Activated CD4-positive, alpha-beta memory T cell treated with anti-CD3 and anti-CD28 coated beads, Interleukin-2, amount 10 ng/mL, durations not matched to agents 7 days and 5 days (primary cell): ENCODE measurements at regions not wholly inside any gene's neighbourhood (a gene's known extent, or its start where the extent isn't known, plus 50 kb on each side); places are given as distances from the start of the nearest gene placed in this dataset.
"Not testable (repeated sequence)": the region's sequence is repeated elsewhere in the genome, so short reads cannot be mapped to it uniquely, and the experiment has no call there.

Experiments
- CTCF ChIA-PET: fragments of 350-600 bp; sonication (Branson Sonifier 250); formaldehyde crosslinking; loops from one replicate; lab custom pipeline; 2021; ENCODE audit warnings: antibody characterized with exemption, inconsistent platforms; lab: Charles Lee
- POLR2A ChIA-PET: fragments of 350-600 bp; sonication (Branson Sonifier 250); formaldehyde crosslinking; loops from one replicate; lab custom pipeline; 2021; ENCODE audit warnings: antibody characterized with exemption; lab: Charles Lee
- DNase-seq: peaks from one replicate; pipeline ENCODE4 v3.0.0-alpha.2; 2020
- H3K27ac Mint-ChIP-seq: one replicate; pipeline ENCODE4 v1.8.0; 2021; ENCODE audit warnings: mild to moderate bottlenecking, mixed read lengths
- H3K27me3 Mint-ChIP-seq: one replicate; pipeline ENCODE4 v1.8.0; 2021; ENCODE audit warnings: mixed read lengths
- H3K36me3 Mint-ChIP-seq: one replicate; pipeline ENCODE4 v1.8.0; 2021; ENCODE audit warnings: low read depth, mixed read lengths
- H3K4me1 Mint-ChIP-seq: one replicate; pipeline ENCODE4 v1.8.0; 2021; ENCODE audit warnings: mixed read lengths
- H3K4me3 Mint-ChIP-seq: one replicate; pipeline ENCODE4 v1.8.0; 2021; ENCODE audit warnings: mild to moderate bottlenecking, mixed read lengths
- H3K9me3 Mint-ChIP-seq: one replicate; pipeline ENCODE4 v1.8.0; 2021; ENCODE audit warnings: mixed read lengths

DNA sequence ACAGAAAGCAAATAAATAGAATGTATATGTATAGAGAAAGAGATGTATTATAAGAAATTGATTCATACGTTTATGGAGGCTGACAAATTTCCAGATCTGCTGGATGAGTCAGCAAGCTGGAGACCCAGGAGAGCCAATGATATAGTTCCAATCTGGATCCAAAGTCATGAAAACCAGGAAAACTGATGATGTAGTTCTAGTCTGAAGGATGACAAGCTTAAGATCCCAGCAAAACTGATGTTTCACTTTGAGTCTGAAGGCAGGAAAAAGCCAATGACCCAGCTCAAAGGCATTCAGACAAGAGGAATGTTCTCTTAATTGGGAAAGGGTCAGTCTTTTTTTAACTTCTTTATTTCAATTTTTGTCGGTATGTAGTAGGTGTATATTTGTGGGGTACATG is 102.6 kb downstream of the LHFPL1 start:
- H3K4me1 Mint-ChIP-seq, result no peaks in the 10 kb centered on the region
- CTCF ChIA-PET, result no interaction called here
- H3K9me3 Mint-ChIP-seq, result no peaks in the 10 kb centered on the region
- POLR2A ChIA-PET, result no interaction called here
- no peak overlapping the region for H3K4me3 Mint-ChIP-seq
- no peak for DNase-seq
- no peak overlapping the region for H3K27ac Mint-ChIP-seq
- H3K36me3 Mint-ChIP-seq, result no peaks in the 10 kb centered on the region
- no peaks in the 10 kb centered on the region for H3K27me3 Mint-ChIP-seq

DNA sequence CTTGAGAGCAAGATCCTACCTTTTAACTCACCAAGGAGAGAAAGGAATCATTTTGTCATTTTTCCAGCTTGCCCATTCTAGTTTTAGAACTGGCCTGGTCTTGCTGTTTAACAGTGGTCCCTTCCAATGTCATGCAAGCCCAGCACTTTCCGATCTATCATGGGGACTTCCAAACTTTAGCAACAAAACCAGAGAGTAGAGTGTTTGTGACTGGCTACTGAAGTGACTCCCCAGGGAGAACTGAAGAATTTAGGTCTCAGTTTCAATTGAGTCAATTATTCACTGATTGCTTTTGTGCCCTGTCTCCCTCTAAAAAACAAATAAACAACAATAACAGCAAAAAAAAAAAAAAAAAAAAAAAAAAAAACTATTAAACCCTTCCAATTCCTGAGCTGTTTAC is 108.3 kb downstream of the LHFPL1 start:
- Mint-ChIP-seq H3K27me3 (no peaks in the 10 kb centered on the region), H3K27ac (no peak overlapping the region), H3K36me3 (no peaks in the 10 kb centered on the region), H3K9me3 (no peaks in the 10 kb centered on the region), H3K4me3 (no peak overlapping the region), H3K4me1 (no peaks in the 10 kb centered on the region)
- ChIA-PET POLR2A (no interaction called here), CTCF (no interaction called here)
- DNase-seq, result no peak

GRCh38 chrX:112555831-112556230 is 123.9 kb downstream of the LHFPL1 start:
- Mint-ChIP-seq H3K4me1 (no peaks in the 10 kb centered on the region), H3K9me3 (no peaks in the 10 kb centered on the region), H3K4me3 (no peak overlapping the region), H3K36me3 (no peaks in the 10 kb centered on the region), H3K27me3 (no peaks in the 10 kb centered on the region), H3K27ac (no peak overlapping the region)
- ChIA-PET POLR2A (no interaction called here), CTCF (no interaction called here)
- no peak for DNase-seq

- no peak for DNase-seq
- ChIA-PET CTCF (no interaction called here), POLR2A (no interaction called here)
- H3K27me3 Mint-ChIP-seq, result no peaks in the 10 kb centered on the region
- H3K4me1 Mint-ChIP-seq, result no peaks in the 10 kb centered on the region
- no peak overlapping the region for H3K27ac Mint-ChIP-seq
- H3K9me3 Mint-ChIP-seq, result no peaks in the 10 kb centered on the region
- no peaks in the 10 kb centered on the region for H3K36me3 Mint-ChIP-seq
- no peak overlapping the region for H3K4me3 Mint-ChIP-seq
Measured at GRCh38 chrX:112545051-112545450, 134.7 kb downstream of the LHFPL1 start.

- POLR2A ChIA-PET, result no interaction called here
- no peak overlapping the region for H3K4me3 Mint-ChIP-seq
- DNase-seq, result no peak
- H3K36me3 Mint-ChIP-seq, result no peaks in the 10 kb centered on the region
- no peak overlapping the region for H3K27ac Mint-ChIP-seq
- H3K4me1 Mint-ChIP-seq, result no peaks in the 10 kb centered on the region
- CTCF ChIA-PET, result no interaction called here
- H3K9me3 Mint-ChIP-seq, result no peaks in the 10 kb centered on the region
- no peaks in the 10 kb centered on the region for H3K27me3 Mint-ChIP-seq
Measured at GRCh38 chrX:112536544-112536943, 143.2 kb downstream of the LHFPL1 start.

- H3K4me3 Mint-ChIP-seq, result no peak overlapping the region
- CTCF ChIA-PET, result no interaction called here
- no peaks in the 10 kb centered on the region for H3K27me3 Mint-ChIP-seq
- H3K27ac Mint-ChIP-seq, result no peak overlapping the region
- H3K9me3 Mint-ChIP-seq, result no peaks in the 10 kb centered on the region
- no peaks in the 10 kb centered on the region for H3K4me1 Mint-ChIP-seq
- no peaks in the 10 kb centered on the region for H3K36me3 Mint-ChIP-seq
- POLR2A ChIA-PET, result no interaction called here
- no peak for DNase-seq
Measured at GRCh38 chrX:112527903-112528302, 151.8 kb downstream of the LHFPL1 start.

DNA sequence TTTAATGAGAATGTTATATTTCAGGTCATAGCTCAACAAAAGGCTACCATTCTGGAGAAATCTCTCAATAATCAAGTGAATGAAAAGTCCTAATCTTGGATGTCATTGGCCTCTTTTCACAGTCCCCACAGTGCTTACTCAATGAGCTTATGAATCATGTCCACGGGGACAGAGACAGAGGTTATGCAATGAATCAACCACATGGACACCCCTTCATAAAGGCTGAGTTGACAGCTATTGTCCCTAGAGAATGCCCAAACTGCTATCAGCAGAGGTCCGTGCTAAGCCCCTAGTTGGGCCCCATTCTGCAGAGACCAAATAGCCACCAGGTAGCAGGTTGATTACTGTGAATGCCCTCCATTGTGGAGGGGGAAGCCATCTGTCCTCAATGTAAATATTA is 158.1 kb downstream of the LHFPL1 start:
- Mint-ChIP-seq H3K27ac (no peak overlapping the region), H3K36me3 (no peaks in the 10 kb centered on the region), H3K9me3 (no peaks in the 10 kb centered on the region), H3K4me3 (no peak overlapping the region), H3K27me3 (no peaks in the 10 kb centered on the region), H3K4me1 (no peaks in the 10 kb centered on the region)
- ChIA-PET CTCF (no interaction called here), POLR2A (no interaction called here)
- DNase-seq, result no peak

GRCh38 chrX:112520124-112520523 is 159.6 kb downstream of the LHFPL1 start:
- H3K9me3 Mint-ChIP-seq, result no peaks in the 10 kb centered on the region
- H3K27ac Mint-ChIP-seq, result no peak overlapping the region
- DNase-seq, result no peak
- no peaks in the 10 kb centered on the region for H3K27me3 Mint-ChIP-seq
- H3K4me3 Mint-ChIP-seq, result no peak overlapping the region
- ChIA-PET CTCF (no interaction called here), POLR2A (no interaction called here)
- H3K36me3 Mint-ChIP-seq, result no peaks in the 10 kb centered on the region
- H3K4me1 Mint-ChIP-seq, result no peaks in the 10 kb centered on the region

DNA sequence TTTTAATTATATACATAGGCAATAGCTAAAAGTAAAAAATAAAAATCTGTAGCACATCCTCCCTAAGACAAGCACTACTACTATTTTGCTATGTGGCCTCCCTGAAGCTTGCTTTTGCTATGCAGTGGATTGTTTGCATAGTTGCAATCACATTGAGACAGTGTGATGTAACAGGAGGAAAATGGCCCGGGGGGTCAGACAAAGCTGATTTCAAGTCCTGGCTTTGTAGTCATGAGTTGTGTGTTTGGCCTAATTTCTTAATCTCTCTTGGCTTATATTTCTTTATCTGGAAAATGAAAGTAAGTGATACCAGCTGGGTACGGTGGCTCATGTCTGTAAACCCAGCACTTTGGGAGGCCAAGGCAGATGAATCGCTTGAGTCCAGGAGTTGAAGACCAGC is 166.6 kb downstream of the LHFPL1 start:
- ChIA-PET POLR2A (no interaction called here), CTCF (no interaction called here)
- no peak overlapping the region for H3K4me3 Mint-ChIP-seq
- no peaks in the 10 kb centered on the region for H3K27me3 Mint-ChIP-seq
- no peaks in the 10 kb centered on the region for H3K4me1 Mint-ChIP-seq
- no peak for DNase-seq
- no peaks in the 10 kb centered on the region for H3K36me3 Mint-ChIP-seq
- H3K27ac Mint-ChIP-seq, result no peak overlapping the region
- no peaks in the 10 kb centered on the region for H3K9me3 Mint-ChIP-seq

DNA sequence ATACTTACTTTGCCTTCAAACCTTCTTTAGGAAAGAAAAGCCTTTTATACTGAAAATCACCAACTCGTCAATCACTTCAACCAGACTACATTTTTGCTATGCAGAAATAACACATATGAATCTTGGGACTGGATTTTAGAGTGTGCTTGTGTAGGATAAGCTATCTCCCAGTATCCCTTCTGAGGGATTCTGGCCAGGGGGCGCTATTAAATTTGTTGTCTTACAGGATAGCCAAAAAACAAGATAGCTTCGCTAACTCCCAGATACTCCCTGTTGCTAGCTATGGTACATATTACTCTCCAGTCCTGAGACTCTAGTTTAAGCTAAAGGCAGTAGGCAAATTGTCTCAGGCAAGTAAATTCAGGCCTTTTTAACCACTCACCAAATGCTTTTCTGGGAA is 167.2 kb downstream of the LHFPL1 start:
- Mint-ChIP-seq H3K36me3 (no peaks in the 10 kb centered on the region), H3K4me1 (no peaks in the 10 kb centered on the region), H3K27me3 (no peaks in the 10 kb centered on the region), H3K4me3 (no peak overlapping the region), H3K9me3 (no peaks in the 10 kb centered on the region), H3K27ac (no peak overlapping the region)
- ChIA-PET POLR2A (no interaction called here), CTCF (no interaction called here)
- no peak for DNase-seq

DNA sequence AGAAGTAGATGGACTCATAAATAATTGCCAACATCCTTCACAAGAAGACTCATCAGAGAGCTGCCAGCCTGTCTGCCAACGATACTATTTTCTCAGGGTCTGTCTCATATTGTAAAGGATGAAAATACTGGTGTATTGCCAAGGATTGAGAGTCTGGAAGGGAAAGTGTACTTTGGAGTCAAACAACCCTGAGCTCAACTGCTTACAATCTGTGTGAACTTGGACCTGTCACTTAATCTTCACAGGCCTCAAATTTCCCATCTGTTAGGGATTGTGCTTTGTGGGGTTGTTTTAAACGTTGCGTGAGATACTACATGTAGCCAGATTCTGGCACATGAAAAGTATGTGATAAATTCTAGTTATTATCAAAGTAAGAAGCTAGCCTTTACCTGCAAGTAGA is 169.1 kb downstream of the LHFPL1 start:
- Mint-ChIP-seq H3K9me3 (no peaks in the 10 kb centered on the region), H3K27ac (no peak overlapping the region), H3K4me3 (no peak overlapping the region), H3K4me1 (no peaks in the 10 kb centered on the region), H3K27me3 (no peaks in the 10 kb centered on the region), H3K36me3 (no peaks in the 10 kb centered on the region)
- POLR2A ChIA-PET, result no interaction called here
- DNase-seq, result no peak
- CTCF ChIA-PET, result no interaction called here

GRCh38 chrX:112477653-112478052 is 202.1 kb downstream of the LHFPL1 start:
- no peak for DNase-seq
- Mint-ChIP-seq H3K4me1 (no peaks in the 10 kb centered on the region), H3K27ac (no peak overlapping the region), H3K4me3 (no peak overlapping the region), H3K36me3 (no peaks in the 10 kb centered on the region), H3K27me3 (no peaks in the 10 kb centered on the region), H3K9me3 (no peaks in the 10 kb centered on the region)
- ChIA-PET POLR2A (no interaction called here), CTCF (no interaction called here)

DNA sequence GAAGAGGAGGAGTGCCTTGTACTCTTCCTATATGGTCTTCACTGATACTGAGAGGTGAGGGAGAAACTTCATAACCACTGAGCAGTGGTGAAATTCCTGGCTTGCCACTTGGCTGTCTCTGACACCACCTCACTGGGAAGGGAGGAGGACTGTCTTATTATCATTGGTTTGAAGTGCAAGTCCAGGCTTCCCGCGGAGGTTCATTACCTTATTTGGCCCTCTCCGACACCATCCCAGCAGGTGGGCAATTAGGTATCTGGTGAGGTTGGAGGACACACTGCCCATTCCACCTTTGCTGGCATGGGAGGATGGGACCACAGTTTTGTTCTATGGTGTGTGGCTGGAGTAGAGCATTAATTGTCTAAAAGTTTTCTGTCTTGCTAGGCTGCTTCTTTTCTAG is 206.1 kb downstream of the LHFPL1 start:
- Mint-ChIP-seq H3K36me3 (no peaks in the 10 kb centered on the region), H3K4me1 (no peaks in the 10 kb centered on the region), H3K9me3 (no peaks in the 10 kb centered on the region), H3K4me3 (no peak overlapping the region), H3K27me3 (no peaks in the 10 kb centered on the region), H3K27ac (no peak overlapping the region)
- CTCF ChIA-PET, result no interaction called here
- no peak for DNase-seq
- POLR2A ChIA-PET, result no interaction called here

DNA sequence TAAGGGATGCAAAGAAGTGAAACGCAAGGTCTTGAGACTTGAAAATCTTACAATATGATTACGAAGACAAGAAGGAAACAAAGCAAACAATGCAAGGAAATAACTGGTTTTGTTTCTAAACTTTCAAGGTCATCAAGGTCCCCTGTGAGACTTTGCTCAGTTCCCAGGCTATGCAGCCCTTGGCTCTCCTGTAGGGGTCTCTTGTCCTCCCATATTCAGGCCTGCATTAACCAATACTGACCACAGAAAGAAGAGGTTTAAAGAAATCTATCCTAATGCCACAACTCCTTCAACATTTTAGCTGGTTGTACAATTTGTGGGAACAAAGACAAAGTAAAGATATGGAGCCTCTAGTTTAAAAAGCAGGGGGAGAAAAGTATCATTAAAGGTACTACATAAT is 209.2 kb downstream of the LHFPL1 start:
- H3K36me3 Mint-ChIP-seq, result no peaks in the 10 kb centered on the region
- no peak overlapping the region for H3K4me3 Mint-ChIP-seq
- no peak for DNase-seq
- ChIA-PET POLR2A (no interaction called here), CTCF (no interaction called here)
- no peak overlapping the region for H3K27ac Mint-ChIP-seq
- H3K4me1 Mint-ChIP-seq, result no peaks in the 10 kb centered on the region
- H3K27me3 Mint-ChIP-seq, result no peaks in the 10 kb centered on the region
- no peaks in the 10 kb centered on the region for H3K9me3 Mint-ChIP-seq

DNA sequence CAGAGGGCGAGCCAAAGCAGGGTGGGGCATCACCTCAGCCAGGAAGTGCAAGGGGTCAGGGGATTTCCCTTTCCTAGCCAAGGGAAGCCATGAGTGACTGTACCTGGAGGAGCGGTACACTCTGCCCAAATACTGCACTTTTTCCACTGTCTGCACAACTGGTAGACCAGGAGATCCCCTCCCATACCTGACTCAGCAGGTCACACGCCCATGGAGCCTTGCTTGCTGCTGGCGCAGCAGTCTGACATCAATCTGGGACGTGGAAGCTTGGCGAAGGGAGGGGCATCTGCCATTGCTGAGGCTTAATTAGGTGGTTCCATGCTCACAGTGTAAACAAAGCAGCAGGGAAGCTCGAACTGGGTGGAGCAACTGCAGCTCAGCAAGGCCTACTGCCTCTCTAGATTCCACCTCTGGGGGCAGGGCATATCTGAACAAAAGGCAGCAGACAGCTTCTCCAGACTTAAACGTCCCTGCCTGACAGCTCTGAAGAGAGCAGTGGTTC is 217.7 kb downstream of the LHFPL1 start:
- H3K4me1 Mint-ChIP-seq, H3K36me3 Mint-ChIP-seq, H3K27me3 Mint-ChIP-seq, CTCF ChIA-PET, POLR2A ChIA-PET, H3K9me3 Mint-ChIP-seq, H3K27ac Mint-ChIP-seq, H3K4me3 Mint-ChIP-seq, DNase-seq: not testable (repeated sequence)
